ENCODE measurements at regions not wholly inside any gene's neighbourhood (a gene's known extent, or its start where the extent isn't known, plus 50 kb on each side); places are given as distances from the start of the nearest gene placed in this dataset.

DNA sequence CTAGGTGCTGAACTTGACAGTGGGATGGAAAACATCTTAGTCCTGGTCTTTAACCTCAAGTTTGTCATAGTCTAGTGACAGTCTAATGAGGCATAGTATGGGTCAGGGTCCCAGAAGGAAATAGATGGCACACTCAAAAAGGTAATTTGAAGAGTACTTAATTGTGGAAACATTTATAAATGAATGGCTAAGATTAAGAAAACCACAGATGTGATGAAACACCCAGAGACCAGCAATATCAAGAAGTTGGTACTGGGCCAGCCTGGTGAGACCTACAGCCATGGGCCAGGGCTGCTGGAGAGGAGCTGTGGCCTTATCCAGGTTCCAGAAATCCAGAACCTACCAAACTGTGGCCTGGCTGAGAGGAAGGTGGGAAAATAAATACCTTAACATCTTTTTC lies 93.5 kb upstream of the ATG10 start:
- no peak for FAIRE-seq
- no peak overlapping the region for H3K4me2 ChIP-seq (ENCODE audit: control insufficient read depth, extremely low read depth, insufficient read depth, low read depth, low read length)

GRCh38 chr5:81866994-81867393 lies 104.8 kb upstream of the ATG10 start:
- dilution Hi-C loops (cut with MboI; ENCODE audit: extremely low pct_ligation_motif_present, low sequenced_read_pairs) = no loop called here
- Histone ChIP-seq H3K9me3 (ENCODE audit: control insufficient read depth, low read depth, low read length) (no peaks in the 10 kb centered on the region), H3K27ac (ENCODE audit: control insufficient read depth, insufficient read depth, low read length) (no peak overlapping the region), H3K36me3 (ENCODE audit: control insufficient read depth in 2 of 2, extremely low read depth in 1 of 2, insufficient read depth in 2 of 2, low read length in 2 of 2) (no peaks in the 10 kb centered on the region), H3K4me3 (ENCODE audit: control insufficient read depth in 2 of 3, extremely low read depth in 1 of 3, insufficient read depth in 2 of 3, low read depth in 1 of 3, low read length in 3 of 3) (no peak overlapping the region), H3K4me1 (ENCODE audit: control insufficient read depth, extremely low read depth, insufficient read depth, low read length) (no peaks in the 10 kb centered on the region), H3K27me3 (ENCODE audit: control insufficient read depth, extremely low read depth, insufficient read depth, low read length) (no peaks in the 10 kb centered on the region), H3K9ac (ENCODE audit: control insufficient read depth, extremely low read depth, insufficient read depth, low read length) (no peak overlapping the region), H3K9me1 (ENCODE audit: control insufficient read depth, extremely low read depth, insufficient read depth, low read length) (no peaks in the 10 kb centered on the region), H3K79me2 (ENCODE audit: control insufficient read depth, insufficient read depth, low read length) (no peaks in the 10 kb centered on the region), H4K20me1 (ENCODE audit: control insufficient read depth, extremely low read depth, insufficient read depth, low read length) (no peaks in the 10 kb centered on the region), H2AFZ (ENCODE audit: control insufficient read depth, low read length) (no peak overlapping the region), H3K4me2 (ENCODE audit: control insufficient read depth, extremely low read depth, insufficient read depth, low read depth, low read length) (no peak overlapping the region)
- FAIRE-seq (no peak), DNase-seq (ENCODE audit: low read depth, low spot score) (no peak)
- no peak for TF ChIP-seq EZH2 (IDR thresholded peaks at IDR 0.05; ENCODE audit: low read length)
- TF ChIP-seq, protein P1, sequence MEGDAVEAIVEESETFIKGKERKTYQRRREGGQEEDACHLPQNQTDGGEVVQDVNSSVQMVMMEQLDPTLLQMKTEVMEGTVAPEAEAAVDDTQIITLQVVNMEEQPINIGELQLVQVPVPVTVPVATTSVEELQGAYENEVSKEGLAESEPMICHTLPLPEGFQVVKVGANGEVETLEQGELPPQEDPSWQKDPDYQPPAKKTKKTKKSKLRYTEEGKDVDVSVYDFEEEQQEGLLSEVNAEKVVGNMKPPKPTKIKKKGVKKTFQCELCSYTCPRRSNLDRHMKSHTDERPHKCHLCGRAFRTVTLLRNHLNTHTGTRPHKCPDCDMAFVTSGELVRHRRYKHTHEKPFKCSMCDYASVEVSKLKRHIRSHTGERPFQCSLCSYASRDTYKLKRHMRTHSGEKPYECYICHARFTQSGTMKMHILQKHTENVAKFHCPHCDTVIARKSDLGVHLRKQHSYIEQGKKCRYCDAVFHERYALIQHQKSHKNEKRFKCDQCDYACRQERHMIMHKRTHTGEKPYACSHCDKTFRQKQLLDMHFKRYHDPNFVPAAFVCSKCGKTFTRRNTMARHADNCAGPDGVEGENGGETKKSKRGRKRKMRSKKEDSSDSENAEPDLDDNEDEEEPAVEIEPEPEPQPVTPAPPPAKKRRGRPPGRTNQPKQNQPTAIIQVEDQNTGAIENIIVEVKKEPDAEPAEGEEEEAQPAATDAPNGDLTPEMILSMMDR (optimal IDR thresholded peaks at IDR 0.05 in 1 of 3, IDR thresholded peaks at IDR 0.05 in 1 of 3, conservative IDR thresholded peaks at IDR 0.05 in 1 of 3; ENCODE audit: extremely low read depth in 1 of 3, insufficient read depth in 2 of 3, low read length in 3 of 3) = no peak

More for the DNA sequence above, 93.5 kb upstream of the ATG10 start:
- Histone ChIP-seq H3K4me3 (ENCODE audit: control insufficient read depth in 2 of 3, extremely low read depth in 1 of 3, insufficient read depth in 2 of 3, low read depth in 1 of 3, low read length in 3 of 3) (no peak overlapping the region), H4K20me1 (ENCODE audit: control insufficient read depth, extremely low read depth, insufficient read depth, low read length) (no peaks in the 10 kb centered on the region), H3K36me3 (ENCODE audit: control insufficient read depth in 2 of 2, extremely low read depth in 1 of 2, insufficient read depth in 2 of 2, low read length in 2 of 2) (no peaks in the 10 kb centered on the region), H3K27me3 (ENCODE audit: control insufficient read depth, extremely low read depth, insufficient read depth, low read length) (no peaks in the 10 kb centered on the region), H3K9me1 (ENCODE audit: control insufficient read depth, extremely low read depth, insufficient read depth, low read length) (no peaks in the 10 kb centered on the region), H3K9me3 (ENCODE audit: control insufficient read depth, low read depth, low read length) (no peaks in the 10 kb centered on the region), H3K27ac (ENCODE audit: control insufficient read depth, insufficient read depth, low read length) (no peak overlapping the region), H2AFZ (ENCODE audit: control insufficient read depth, low read length) (no peak overlapping the region), H3K79me2 (ENCODE audit: control insufficient read depth, insufficient read depth, low read length) (no peaks in the 10 kb centered on the region), H3K4me1 (ENCODE audit: control insufficient read depth, extremely low read depth, insufficient read depth, low read length) (no peaks in the 10 kb centered on the region), H3K9ac (ENCODE audit: control insufficient read depth, extremely low read depth, insufficient read depth, low read length) (no peak overlapping the region)
- TF ChIP-seq EZH2 (IDR thresholded peaks at IDR 0.05; ENCODE audit: low read length) = no peak
- TF ChIP-seq, protein P1 (optimal IDR thresholded peaks at IDR 0.05 in 1 of 3, IDR thresholded peaks at IDR 0.05 in 1 of 3, conservative IDR thresholded peaks at IDR 0.05 in 1 of 3; ENCODE audit: extremely low read depth in 1 of 3, insufficient read depth in 2 of 3, low read length in 3 of 3) = no peak
- DNase-seq (ENCODE audit: low read depth, low spot score) = no peak
- dilution Hi-C loops (cut with MboI; ENCODE audit: extremely low pct_ligation_motif_present, low sequenced_read_pairs) = no loop called here
